Stimulated activated CD8-positive, alpha-beta memory T cell treated with anti-CD3 and anti-CD28 coated beads, Interleukin-2, amount 100 ng/mL, for 48 hours (primary cell): ENCODE measurements at regions not wholly inside any gene's neighbourhood (a gene's known extent, or its start where the extent isn't known, plus 50 kb on each side); places are given as distances from the start of the nearest gene placed in this dataset.

ENCODE experiments used
- DNase-seq, 2 donors: peaks; one replicate each; pipeline ENCODE4 v3.0.0-alpha.2; 2020; ENCODE audit warnings: low read depth in 2 of 2

GRCh38 chr9:107883496-107884124 is 394.0 kb upstream of the KLF4 start:
- DNase-seq, result no peak

GRCh38 chr9:107881626-107882300 is 392.2 kb upstream of the KLF4 start:
- DNase-seq, result no peak

- DNase-seq, result no peak
Measured at GRCh38 chr9:107878462-107878861, 388.9 kb upstream of the KLF4 start.

DNA sequence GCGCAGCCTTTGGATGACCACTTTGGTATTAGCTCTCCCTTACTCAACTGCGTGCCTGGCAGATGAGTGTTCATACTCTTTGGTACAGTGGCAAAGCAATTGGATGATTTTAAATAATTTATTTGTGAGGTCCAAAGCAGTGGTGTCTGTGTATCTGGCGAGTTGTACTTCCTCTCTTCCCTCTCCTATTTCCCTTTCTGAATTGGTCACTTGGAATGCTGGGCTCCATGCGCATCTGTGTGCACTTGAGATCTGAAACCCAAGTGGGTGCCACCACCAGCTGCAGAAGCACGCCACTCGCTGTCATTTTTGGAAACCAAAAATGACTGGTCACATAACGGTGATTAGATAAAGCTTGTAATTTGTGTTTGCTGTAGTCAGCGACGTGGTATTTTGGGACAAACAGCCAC is 386.0 kb upstream of the KLF4 start:
- no peak for DNase-seq

DNA sequence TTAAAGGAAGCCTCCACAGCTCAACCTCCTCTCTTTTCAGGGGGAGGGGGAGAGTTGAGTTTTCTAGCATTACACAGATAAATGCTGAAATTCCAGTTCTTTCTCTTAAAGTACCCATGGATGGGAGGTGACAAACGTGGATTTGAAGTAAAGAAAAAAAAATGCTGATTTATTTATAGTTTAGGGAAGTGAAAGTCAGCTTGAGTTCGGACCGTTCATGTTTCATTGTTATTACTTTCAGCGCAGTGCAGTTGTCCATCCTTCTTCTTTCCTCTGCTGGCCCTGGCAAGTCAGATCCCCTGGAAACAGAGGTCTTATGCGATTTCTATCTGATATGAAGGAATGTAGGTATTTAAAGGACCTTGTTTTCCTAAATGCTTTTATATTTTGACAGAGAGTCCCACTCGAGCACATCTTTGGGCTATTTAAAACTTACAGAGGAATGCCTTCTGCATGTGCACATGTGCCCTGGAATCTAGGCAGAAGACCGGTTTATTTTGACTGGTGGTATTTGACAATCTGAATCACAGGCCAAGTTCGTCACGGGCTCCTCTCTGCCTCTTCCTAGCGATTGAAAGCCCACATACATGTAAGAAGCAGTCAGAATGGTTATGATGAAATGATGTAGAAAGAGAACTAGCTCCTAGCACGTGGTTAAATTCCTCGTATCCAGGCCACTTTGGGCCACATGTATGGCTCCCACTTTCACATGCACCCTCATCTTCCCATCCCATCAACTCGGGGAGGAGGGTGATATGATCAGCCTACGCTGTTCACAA is 385.2 kb upstream of the KLF4 start:
- DNase-seq, result no peak

DNA sequence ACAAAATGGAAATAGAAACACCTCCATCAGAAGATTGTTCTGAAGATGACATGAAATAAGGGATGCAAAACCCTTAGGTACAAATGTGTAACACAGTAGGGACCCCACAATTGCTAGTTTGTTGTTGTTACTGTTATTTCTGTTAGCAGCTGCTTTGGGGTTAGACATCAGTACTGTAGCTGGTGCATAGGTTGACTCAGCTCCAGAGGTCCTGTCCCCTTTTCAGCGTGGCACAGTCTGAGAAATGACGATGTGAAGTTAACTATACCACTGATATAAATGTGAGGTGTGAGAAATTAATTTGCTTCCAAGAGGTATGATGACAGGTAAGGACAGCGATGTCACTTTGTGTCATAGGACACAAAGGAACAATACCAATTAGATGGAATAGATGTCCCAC is 384.6 kb upstream of the KLF4 start:
- no peak for DNase-seq

DNA sequence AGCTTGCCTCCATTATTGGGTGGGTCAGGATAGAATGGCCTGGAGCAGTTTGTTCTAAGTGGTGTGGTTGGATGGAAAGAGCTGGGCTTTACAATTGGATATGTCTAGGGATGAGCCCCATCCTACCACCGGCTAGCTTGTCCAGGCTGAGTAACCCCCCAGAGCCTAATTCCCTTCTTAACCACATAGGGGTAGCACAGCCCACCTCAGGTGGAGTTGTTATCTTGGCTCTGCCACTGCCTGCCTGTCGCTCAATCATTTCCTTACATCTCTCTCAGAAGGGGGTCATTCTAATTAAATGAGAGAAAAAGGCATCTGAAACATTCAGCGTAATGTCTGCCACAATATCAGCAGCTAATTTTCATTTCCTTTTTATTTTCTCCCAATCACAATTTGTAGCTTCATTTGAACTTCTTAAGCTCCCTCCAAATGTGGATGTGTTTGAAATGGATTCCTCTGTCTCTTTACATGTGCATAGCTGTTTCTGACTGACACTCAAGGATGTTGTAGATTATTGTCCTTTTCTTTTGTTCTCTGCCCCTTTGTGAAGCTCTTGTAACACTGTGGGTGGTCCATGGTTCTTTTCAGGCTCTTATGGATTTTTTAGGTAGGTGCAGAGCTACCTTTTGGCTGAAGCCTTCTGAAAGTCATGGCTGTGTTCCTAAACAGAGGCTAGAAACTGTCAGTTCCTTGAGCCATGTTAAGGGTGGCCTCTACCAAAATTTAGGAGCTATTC is 383.1 kb upstream of the KLF4 start:
- DNase-seq, result no peak

GRCh38 chr9:107870927-107871680 is 381.5 kb upstream of the KLF4 start:
- DNase-seq, result no peak

GRCh38 chr9:107870221-107870620 is 380.7 kb upstream of the KLF4 start:
- no peak for DNase-seq

DNA sequence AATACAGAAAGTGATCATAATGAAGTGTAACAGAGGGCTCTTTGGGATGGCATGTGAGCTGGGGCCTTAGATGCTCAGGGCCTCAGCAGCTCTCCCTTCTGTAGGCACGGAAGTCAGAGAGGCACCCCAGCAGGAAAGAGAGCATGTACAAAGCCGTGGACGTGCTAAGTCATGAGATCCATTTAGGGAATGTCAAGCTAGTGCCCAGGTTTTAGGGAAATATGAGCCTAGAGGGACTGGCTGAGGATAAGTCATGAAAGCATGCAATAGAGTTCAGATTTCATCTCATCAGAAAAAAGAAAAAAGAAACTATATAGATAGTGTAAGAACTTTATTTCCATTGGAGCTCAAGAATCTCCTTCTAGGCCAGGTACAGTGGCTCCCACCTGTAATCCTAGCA is 379.5 kb upstream of the KLF4 start:
- no peak for DNase-seq

DNA sequence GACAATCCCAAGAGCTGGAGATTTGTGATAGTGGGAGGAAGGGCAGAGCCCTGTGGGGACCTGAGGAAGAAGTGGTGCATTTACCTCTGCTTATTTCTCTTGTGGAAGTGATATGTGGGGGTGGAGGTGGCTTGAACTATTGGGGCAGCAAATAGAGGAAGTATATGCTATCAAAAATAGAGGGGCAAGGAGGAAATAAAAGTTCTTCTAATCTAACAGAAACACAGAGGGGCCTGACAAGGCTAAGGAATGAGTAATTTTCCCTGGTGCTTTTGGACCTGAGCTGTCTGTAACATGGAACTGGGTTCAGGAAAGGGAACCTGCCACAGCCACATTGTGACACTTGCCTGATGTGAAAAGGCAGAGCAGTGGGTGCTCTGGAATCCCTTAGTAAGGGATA is 378.6 kb upstream of the KLF4 start:
- DNase-seq, result no peak

DNA sequence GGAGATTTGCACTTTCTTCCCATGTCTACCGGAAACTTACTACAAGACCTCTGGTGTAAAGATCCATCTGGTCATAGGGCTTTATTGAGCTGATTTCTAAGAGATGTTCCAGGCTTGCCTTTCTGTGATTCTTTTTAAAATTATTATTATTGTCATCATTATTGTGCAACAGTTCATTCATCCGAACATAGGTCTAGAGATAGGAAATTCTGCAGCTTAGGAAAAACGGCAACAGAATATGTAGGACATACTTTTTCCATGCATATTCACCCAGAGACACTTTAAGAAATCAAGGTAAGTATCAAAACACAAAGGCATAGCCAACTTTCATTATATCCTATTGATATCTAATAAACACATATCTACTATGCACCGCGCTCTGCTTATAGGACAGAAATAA is 378.2 kb upstream of the KLF4 start:
- DNase-seq, result no peak

- no peak for DNase-seq
Measured at GRCh38 chr9:107866711-107867311, 377.2 kb upstream of the KLF4 start.

DNA sequence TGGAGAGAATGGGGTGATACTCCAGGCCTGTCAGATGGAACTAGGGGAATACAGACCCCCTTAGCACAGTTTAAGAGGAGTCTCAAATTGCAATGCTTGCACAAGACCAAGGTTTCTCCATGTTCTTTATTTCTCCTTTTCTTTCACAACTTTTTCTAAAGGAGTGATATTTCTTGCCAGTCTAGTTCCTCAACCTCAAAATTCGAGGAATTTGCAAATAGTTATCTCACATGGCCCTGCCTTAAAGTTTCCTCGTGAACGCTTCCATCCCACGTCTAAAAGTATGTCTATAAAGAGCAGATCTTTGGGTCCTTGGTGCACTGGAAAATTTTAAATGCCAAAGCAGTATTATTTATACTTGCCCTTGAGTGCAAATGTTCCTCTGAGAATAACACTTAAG is 373.8 kb upstream of the KLF4 start:
- no peak for DNase-seq

DNA sequence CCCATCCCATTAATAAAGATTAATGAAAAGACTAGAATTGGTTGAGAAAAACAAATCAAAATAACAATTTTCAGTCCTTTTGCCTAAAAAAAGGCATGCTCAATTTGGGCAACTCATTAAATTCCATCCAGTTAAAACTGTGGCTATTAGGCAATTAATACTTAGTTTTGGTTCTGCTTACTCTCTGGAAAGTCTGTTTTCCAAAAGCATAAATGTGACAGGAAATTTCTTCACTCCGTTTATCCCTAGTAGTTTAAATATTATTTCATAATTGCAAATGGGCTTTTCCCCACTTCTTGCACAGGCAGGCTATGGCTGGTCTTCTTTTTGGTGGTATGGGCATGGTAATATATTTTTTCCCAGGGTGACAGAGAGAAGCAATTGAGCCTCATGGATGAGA is 373.3 kb upstream of the KLF4 start:
- DNase-seq, result no peak

DNA sequence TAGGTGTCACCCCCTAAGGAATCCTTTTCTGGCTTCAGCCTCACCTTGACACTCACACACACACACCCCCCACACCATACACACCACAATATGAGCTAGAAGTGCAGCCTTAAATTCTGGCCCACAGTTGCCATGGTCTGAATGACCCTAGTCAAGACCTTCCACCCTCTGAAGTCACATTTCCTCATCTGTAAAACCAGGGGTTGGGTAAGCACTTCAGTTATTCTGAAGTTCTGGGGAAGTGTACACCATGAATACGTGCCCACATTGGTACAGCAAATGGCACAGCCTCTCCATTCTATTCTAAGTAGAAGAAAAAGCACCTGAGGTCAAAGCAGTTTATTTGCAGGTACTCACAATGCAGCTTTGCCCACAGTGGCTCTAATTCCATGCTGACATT is 372.8 kb upstream of the KLF4 start:
- DNase-seq, result no peak

DNA sequence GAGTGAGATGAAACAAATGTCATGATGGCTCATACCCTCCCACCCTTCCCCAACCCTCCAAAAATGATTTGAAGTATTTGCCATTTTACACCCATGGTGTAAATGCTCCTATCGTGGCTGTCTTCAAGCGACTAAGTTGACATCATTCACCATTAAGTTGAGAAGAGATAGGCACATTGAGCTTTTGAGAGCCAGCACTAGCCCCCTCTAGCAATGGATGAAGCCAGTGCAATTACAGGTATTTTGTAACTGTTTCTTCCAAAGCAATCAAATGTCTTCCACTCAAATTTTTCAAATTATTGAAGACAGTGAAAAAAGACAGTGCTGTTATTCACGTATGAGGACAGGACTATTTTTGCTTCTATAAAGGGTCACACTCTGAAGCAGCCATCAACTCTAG is 371.5 kb upstream of the KLF4 start:
- DNase-seq, result no peak

- no peak for DNase-seq
Measured at GRCh38 chr9:107858260-107858659, 368.7 kb upstream of the KLF4 start.

DNA sequence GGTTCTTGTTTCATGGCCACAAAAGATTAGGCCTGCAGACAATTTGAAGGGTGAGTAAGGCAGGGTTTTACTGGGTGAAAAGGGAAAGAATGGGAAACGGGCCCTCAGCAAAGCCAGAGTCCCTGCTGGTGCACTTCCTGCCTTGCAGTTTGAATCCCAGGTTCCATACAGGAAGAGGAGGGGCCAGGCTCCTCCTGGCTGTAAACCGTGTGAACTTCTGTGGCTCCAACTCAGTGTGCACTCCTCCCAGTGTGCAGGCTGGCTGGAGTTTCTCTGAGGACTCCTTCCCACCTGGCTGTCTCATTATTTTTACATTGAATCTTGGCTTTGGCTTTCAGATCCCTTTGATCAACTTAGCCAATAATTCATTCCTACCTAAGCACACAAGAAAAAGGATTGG is 367.1 kb upstream of the KLF4 start:
- DNase-seq, result no peak

DNA sequence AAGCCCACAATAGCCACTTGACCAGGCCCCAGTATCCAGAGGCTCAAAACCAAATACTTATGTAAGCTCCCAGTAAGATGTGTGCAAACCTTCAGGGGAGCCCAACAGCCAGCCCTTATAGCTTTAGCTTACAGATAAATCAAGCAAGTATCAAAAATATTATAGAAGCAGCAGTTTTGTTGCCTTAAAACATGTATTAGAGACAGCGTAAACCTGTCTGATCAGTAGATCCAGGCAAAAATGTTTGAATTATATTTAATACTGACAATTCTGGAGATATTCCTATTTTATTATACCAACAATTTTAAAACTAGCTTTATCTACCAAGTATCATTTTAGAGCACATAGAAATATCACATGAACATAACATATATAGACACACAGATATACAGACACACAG is 365.6 kb upstream of the KLF4 start:
- DNase-seq, result no peak

- no peak for DNase-seq
Measured at GRCh38 chr9:107853461-107853860, 363.9 kb upstream of the KLF4 start.
